ENCODE measurements at regions not wholly inside any gene's neighbourhood (a gene's known extent, or its start where the extent isn't known, plus 50 kb on each side); places are given as distances from the start of the nearest gene placed in this dataset.

GRCh38 chr20:1833728-1834726 lies 61.2 kb upstream of the SIRPA start:
- Mint-ChIP-seq H3K27me3 (ENCODE audit: unreplicated experiment) (peaks cover 7% of the 10 kb centered on the region), H3K27ac (ENCODE audit: unreplicated experiment) (no peak overlapping the region), H3K9me3 (ENCODE audit: unreplicated experiment) (no peaks in the 10 kb centered on the region), H3K36me3 (ENCODE audit: low read depth, unreplicated experiment) (peaks cover 4% of the 10 kb centered on the region), H3K4me3 (ENCODE audit: unreplicated experiment) (no peak overlapping the region), H3K4me1 (ENCODE audit: unreplicated experiment) (peaks cover 21% of the 10 kb centered on the region)
- no peak for DNase-seq (ENCODE audit: low spot score)
- TF ChIP-seq CTCF (IDR thresholded peaks at IDR 0.05; ENCODE audit: unreplicated experiment), result no peak

- TF ChIP-seq CTCF (IDR thresholded peaks at IDR 0.05; ENCODE audit: unreplicated experiment), result no peak
- DNase-seq (ENCODE audit: low spot score), result no peak
- Mint-ChIP-seq H3K27ac (ENCODE audit: unreplicated experiment) (no peak overlapping the region), H3K27me3 (ENCODE audit: unreplicated experiment) (peaks cover 7% of the 10 kb centered on the region), H3K4me3 (ENCODE audit: unreplicated experiment) (no peak overlapping the region), H3K4me1 (ENCODE audit: unreplicated experiment) (peaks cover 24% of the 10 kb centered on the region), H3K9me3 (ENCODE audit: unreplicated experiment) (no peaks in the 10 kb centered on the region), H3K36me3 (ENCODE audit: low read depth, unreplicated experiment) (peaks cover 4% of the 10 kb centered on the region)
Observed at GRCh38 chr20:1833216-1833615, 62.0 kb upstream of the SIRPA start.

- DNase-seq (ENCODE audit: low spot score), result no peak
- Mint-ChIP-seq H3K4me1 (ENCODE audit: unreplicated experiment) (peaks cover 26% of the 10 kb centered on the region), H3K9me3 (ENCODE audit: unreplicated experiment) (no peaks in the 10 kb centered on the region), H3K27ac (ENCODE audit: unreplicated experiment) (no peak overlapping the region), H3K27me3 (ENCODE audit: unreplicated experiment) (peaks cover 7% of the 10 kb centered on the region), H3K4me3 (ENCODE audit: unreplicated experiment) (no peak overlapping the region), H3K36me3 (ENCODE audit: low read depth, unreplicated experiment) (peaks cover 4% of the 10 kb centered on the region)
- TF ChIP-seq CTCF (IDR thresholded peaks at IDR 0.05; ENCODE audit: unreplicated experiment), result no peak
Observed at GRCh38 chr20:1832634-1833033, 62.6 kb upstream of the SIRPA start.

- H3K4me1 Mint-ChIP-seq (ENCODE audit: unreplicated experiment), result peaks cover 24% of the 10 kb centered on the region
- H3K9me3 Mint-ChIP-seq (ENCODE audit: unreplicated experiment), result no peaks in the 10 kb centered on the region
- no peak for TF ChIP-seq CTCF (IDR thresholded peaks at IDR 0.05; ENCODE audit: unreplicated experiment)
- no peak for DNase-seq (ENCODE audit: low spot score)
- no peak overlapping the region for H3K4me3 Mint-ChIP-seq (ENCODE audit: unreplicated experiment)
- no peak overlapping the region for H3K27ac Mint-ChIP-seq (ENCODE audit: unreplicated experiment)
- H3K27me3 Mint-ChIP-seq (ENCODE audit: unreplicated experiment), result peaks cover 7% of the 10 kb centered on the region
- peaks cover 4% of the 10 kb centered on the region for H3K36me3 Mint-ChIP-seq (ENCODE audit: low read depth, unreplicated experiment)
Observed at GRCh38 chr20:1831606-1832005, 63.6 kb upstream of the SIRPA start.

GRCh38 chr20:1831096-1831495 lies 64.1 kb upstream of the SIRPA start:
- Mint-ChIP-seq H3K9me3 (ENCODE audit: unreplicated experiment) (no peaks in the 10 kb centered on the region), H3K27me3 (ENCODE audit: unreplicated experiment) (peaks cover 8% of the 10 kb centered on the region), H3K4me3 (ENCODE audit: unreplicated experiment) (no peak overlapping the region), H3K36me3 (ENCODE audit: low read depth, unreplicated experiment) (peaks cover 4% of the 10 kb centered on the region), H3K27ac (ENCODE audit: unreplicated experiment) (no peak overlapping the region), H3K4me1 (ENCODE audit: unreplicated experiment) (peaks cover 25% of the 10 kb centered on the region)
- no peak for TF ChIP-seq CTCF (IDR thresholded peaks at IDR 0.05; ENCODE audit: unreplicated experiment)
- DNase-seq (ENCODE audit: low spot score), result no peak

Data from endothelial cell (in vitro differentiated cells).